ENCODE measurements at regions not wholly inside any gene's neighbourhood (a gene's known extent, or its start where the extent isn't known, plus 50 kb on each side); places are given as distances from the start of the nearest gene placed in this dataset.
A peak's percentile ranks its signal among the peaks of the same experiment; 100 is the strongest.

DNA sequence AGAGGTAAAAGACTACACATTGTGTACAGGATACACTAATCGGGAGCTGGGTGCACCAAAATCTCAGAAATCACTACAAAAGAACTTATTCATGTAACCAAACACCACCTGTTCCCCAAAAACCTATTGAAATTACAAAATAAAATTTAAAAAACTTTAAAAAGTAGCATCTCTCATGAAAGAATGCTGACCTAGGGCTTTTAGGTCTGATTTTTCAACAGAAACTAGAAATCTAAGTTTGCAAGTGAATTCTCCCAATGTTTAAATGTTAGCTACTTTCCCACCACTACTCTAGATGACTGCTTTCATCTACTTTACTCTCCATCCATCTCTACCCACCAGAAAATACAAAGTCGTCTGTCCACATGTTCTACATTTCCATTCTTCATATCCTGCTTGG is 1447.7 kb downstream of the RPA4 start:
- Histone ChIP-seq H4K91ac (ENCODE audit: insufficient read depth, low read depth, low read length) (no peak overlapping the region), H3K27ac (ENCODE audit: insufficient read depth, low read length) (no peak overlapping the region), H2AFZ (replicated peaks; ENCODE audit: low read length, poor library complexity) (no peak overlapping the region), H4K8ac (ENCODE audit: low read depth in 2 of 2, low read length in 2 of 2) (no peak overlapping the region), H2BK5ac (ENCODE audit: low read depth, low read length, poor library complexity, severe bottlenecking) (no peak overlapping the region), H3K56ac (ENCODE audit: extremely low read depth, insufficient read depth, low read length) (no peak overlapping the region), H2BK120ac (ENCODE audit: low read depth, low read length) (no peak overlapping the region), H3K4me2 (ENCODE audit: low read depth, low read length) (no peak overlapping the region), H2AK9ac (replicated peaks; ENCODE audit: low read depth, low read length, poor library complexity) (no peak overlapping the region), H4K20me1 (ENCODE audit: insufficient read depth, low read length) (no peaks in the 10 kb centered on the region), H2AK5ac (ENCODE audit: low read depth, low read length) (no peak overlapping the region), H3K18ac (ENCODE audit: low read depth, low read length) (no peak overlapping the region), H3K4me3 (ENCODE audit: insufficient read depth, low read depth, low read length) (no peak overlapping the region), H2BK15ac (ENCODE audit: low read depth, low read length) (no peak overlapping the region), H3K36me3 (ENCODE audit: control insufficient read depth, insufficient read depth, low read length) (no peaks in the 10 kb centered on the region), H3K9me3 (ENCODE audit: control insufficient read depth, insufficient read depth, low read length) (no peaks in the 10 kb centered on the region), H3K14ac (replicated peaks; ENCODE audit: low read depth, low read length) (no peak overlapping the region), H3K4ac (ENCODE audit: low read depth, low read length) (no peak overlapping the region), H2BK20ac (ENCODE audit: low read depth, low read length) (no peak overlapping the region), H3K9ac (ENCODE audit: low read depth, low read length) (no peak overlapping the region), H3K4me1 (ENCODE audit: control insufficient read depth, insufficient read depth, low read length) (no peaks in the 10 kb centered on the region), H3K9me1 (ENCODE audit: insufficient read depth, low read length) (no peaks in the 10 kb centered on the region), H3K79me1 (ENCODE audit: low read depth in 1 of 2, low read length in 2 of 2) (no peaks in the 10 kb centered on the region), H3K23ac (ENCODE audit: low read depth, low read length) (no peak overlapping the region), H4K5ac (ENCODE audit: low read depth, low read length) (no peak overlapping the region), H3K27me3 (ENCODE audit: control insufficient read depth, insufficient read depth, low read length) (no peaks in the 10 kb centered on the region)
- in situ Hi-C loops (cut with MboI; ENCODE audit: low sequenced_read_pairs) = no loop called here
- DNase-seq = no peak
- ChIA-PET POLR2A (ENCODE audit: unreplicated experiment) (no interaction called here), CTCF (no interaction called here)
- no peak for ATAC-seq (ENCODE audit: low read depth)
- intact Hi-C loops (cut with micrococcal nuclease) = no loop called here
- no CpG with 5 or more reads among the region's 2 CpGs for WGBS, 2 experiments (ENCODE audit: extremely low coverage in 2 of 2, insufficient read length in 1 of 2)
- no TSS peak for BruUV-seq (replicated peaks)
- TF ChIP-seq, protein P1, sequence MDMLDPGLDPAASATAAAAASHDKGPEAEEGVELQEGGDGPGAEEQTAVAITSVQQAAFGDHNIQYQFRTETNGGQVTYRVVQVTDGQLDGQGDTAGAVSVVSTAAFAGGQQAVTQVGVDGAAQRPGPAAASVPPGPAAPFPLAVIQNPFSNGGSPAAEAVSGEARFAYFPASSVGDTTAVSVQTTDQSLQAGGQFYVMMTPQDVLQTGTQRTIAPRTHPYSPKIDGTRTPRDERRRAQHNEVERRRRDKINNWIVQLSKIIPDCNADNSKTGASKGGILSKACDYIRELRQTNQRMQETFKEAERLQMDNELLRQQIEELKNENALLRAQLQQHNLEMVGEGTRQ (IDR thresholded peaks at IDR 0.05; ENCODE audit: low read depth, low read length) = no peak
- TF ChIP-seq MAFK (IDR thresholded peaks at IDR 0.05; ENCODE audit: low read depth, low read length) = peak; percentile 64; the same call in 1 of the 2 replicates
- dilution Hi-C loops (cut with HindIII; ENCODE audit: low sequenced_read_pairs, unreplicated experiment) = no loop called here
